ENCODE measurements at regions not wholly inside any gene's neighbourhood (a gene's known extent, or its start where the extent isn't known, plus 50 kb on each side); places are given as distances from the start of the nearest gene placed in this dataset.

- TF ChIP-seq, protein P1, sequence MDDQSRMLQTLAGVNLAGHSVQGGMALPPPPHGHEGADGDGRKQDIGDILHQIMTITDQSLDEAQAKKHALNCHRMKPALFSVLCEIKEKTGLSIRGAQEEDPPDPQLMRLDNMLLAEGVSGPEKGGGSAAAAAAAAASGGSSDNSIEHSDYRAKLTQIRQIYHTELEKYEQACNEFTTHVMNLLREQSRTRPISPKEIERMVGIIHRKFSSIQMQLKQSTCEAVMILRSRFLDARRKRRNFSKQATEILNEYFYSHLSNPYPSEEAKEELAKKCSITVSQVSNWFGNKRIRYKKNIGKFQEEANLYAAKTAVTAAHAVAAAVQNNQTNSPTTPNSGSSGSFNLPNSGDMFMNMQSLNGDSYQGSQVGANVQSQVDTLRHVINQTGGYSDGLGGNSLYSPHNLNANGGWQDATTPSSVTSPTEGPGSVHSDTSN (IDR thresholded peaks at IDR 0.05): no peak
These were observed 471.5 kb downstream of the ZNF608 start (continued) for GRCh38 chr5:124274949-124275348.

GRCh38 chr5:124264499-124264898 is 481.9 kb downstream of the ZNF608 start:
- Histone ChIP-seq H3K9me3 (no peaks in the 10 kb centered on the region), H3K4me1 (ENCODE audit: control insufficient read depth in 1 of 2, insufficient read depth in 2 of 2, low read depth in 1 of 2, low read length in 1 of 2) (no peaks in the 10 kb centered on the region; a peak in 2 of 4 replicates), H3K9me2 (no peaks in the 10 kb centered on the region), H3K27me3 (ENCODE audit: insufficient read depth) (no peaks in the 10 kb centered on the region), H4K20me1 (ENCODE audit: insufficient read depth) (no peaks in the 10 kb centered on the region), H3K9ac (no peak overlapping the region), H2AFZ (ENCODE audit: low read depth) (no peak overlapping the region), H3K79me2 (ENCODE audit: insufficient read depth) (no peaks in the 10 kb centered on the region), H3K27ac (ENCODE audit: low read depth in 2 of 2, low read length in 1 of 2) (no peak overlapping the region), H3K36me3 (replicated peaks in 1 of 2; ENCODE audit: control insufficient read depth in 1 of 2, insufficient read depth in 2 of 2, low read length in 1 of 2) (no peaks in the 10 kb centered on the region), H3K4me3 (ENCODE audit: low read depth in 2 of 2, low read length in 1 of 2) (no peak overlapping the region), H3K4me2 (no peak overlapping the region), H3F3A (replicated peaks; ENCODE audit: insufficient read depth) (no peaks in the 10 kb centered on the region)
- WGBS (ENCODE audit: low lambda C conversion rate): 26% methylated on average over 2 of the region's 2 CpGs
- TF ChIP-seq RCOR1 (IDR thresholded peaks at IDR 0.05; ENCODE audit: low read length) (no peak), RAD21 (IDR thresholded peaks at IDR 0.05; ENCODE audit: low read length) (no peak), MEF2A (IDR thresholded peaks at IDR 0.05; ENCODE audit: borderline replicate concordance, low read depth) (no peak), CTCF (IDR thresholded peaks at IDR 0.05) (no peak), SMC3 (IDR thresholded peaks at IDR 0.05; ENCODE audit: low read depth, low read length) (no peak), EP300 (IDR thresholded peaks at IDR 0.05; ENCODE audit: borderline replicate concordance in 1 of 2, low read depth in 1 of 2, low read length in 1 of 2) (no peak), EZH2phosphoT487 (IDR thresholded peaks at IDR 0.05; ENCODE audit: borderline replicate concordance, low read depth) (no peak)
- ChIA-PET POLR2A (no interaction called here), CTCF (no interaction called here)
- no peak for DNase-seq

DNA sequence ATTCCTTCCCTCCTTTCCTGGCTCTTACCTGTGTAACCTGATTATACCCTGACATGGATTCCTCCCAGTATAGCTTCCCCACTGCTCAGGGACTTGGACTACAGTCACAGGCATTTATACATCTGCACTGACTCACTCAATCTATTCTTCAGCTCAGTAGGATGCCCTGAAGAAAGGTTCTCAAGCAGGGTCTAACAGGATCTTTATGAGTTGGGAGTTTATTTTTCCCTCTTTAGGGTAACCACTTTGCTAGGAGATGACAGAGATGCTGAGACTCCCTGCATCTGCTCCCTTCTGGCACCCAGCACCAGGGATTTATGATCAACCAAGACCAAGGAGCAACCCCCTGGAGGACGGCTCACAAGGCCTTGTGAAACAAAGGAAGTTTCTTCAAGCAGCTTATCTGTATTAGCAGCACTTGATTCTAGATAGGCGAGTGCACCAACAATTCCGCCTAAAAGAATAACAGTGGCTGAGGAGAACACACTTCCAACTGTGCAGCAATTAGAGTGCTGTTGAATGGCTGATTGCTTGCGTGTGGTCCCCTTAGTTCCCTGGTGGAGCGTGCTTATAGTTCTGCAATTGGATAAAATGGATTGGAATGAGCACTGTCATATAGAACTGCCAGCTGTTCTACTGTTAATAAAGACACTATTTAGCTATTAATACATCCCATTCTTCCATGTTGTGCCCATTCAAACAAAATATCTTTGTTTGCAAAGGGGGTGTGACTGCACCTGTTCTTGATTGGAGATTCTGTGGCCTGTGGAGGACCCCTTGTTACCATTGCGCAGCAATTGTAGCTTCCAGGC is 482.6 kb downstream of the ZNF608 start:
- Histone ChIP-seq H3K9ac (no peak overlapping the region), H2AFZ (ENCODE audit: low read depth) (no peak overlapping the region), H3K9me2 (no peaks in the 10 kb centered on the region), H3K4me3 (ENCODE audit: low read depth in 2 of 2, low read length in 1 of 2) (no peak overlapping the region), H3K4me2 (no peak overlapping the region), H3K27ac (ENCODE audit: low read depth in 2 of 2, low read length in 1 of 2) (no peak overlapping the region), H3K4me1 (ENCODE audit: control insufficient read depth in 1 of 2, insufficient read depth in 2 of 2, low read depth in 1 of 2, low read length in 1 of 2) (no peaks in the 10 kb centered on the region; a peak in 2 of 4 replicates), H3K36me3 (replicated peaks in 1 of 2; ENCODE audit: control insufficient read depth in 1 of 2, insufficient read depth in 2 of 2, low read length in 1 of 2) (no peaks in the 10 kb centered on the region), H3F3A (replicated peaks; ENCODE audit: insufficient read depth) (no peaks in the 10 kb centered on the region), H3K79me2 (ENCODE audit: insufficient read depth) (no peaks in the 10 kb centered on the region), H3K27me3 (ENCODE audit: insufficient read depth) (no peaks in the 10 kb centered on the region), H4K20me1 (ENCODE audit: insufficient read depth) (no peaks in the 10 kb centered on the region), H3K9me3 (no peaks in the 10 kb centered on the region)
- ChIA-PET CTCF (no interaction called here), POLR2A (no interaction called here)
- WGBS (ENCODE audit: low lambda C conversion rate): 77% methylated on average over 6 of the region's 6 CpGs
- no peak for DNase-seq
- TF ChIP-seq GABPA (IDR thresholded peaks at IDR 0.05; ENCODE audit: low read depth) (no peak), POLR2AphosphoS5 (IDR thresholded peaks at IDR 0.05; ENCODE audit: low read depth, low read length) (no peak), NRF1 (IDR thresholded peaks at IDR 0.05; ENCODE audit: low read depth, low read length) (no peak), RXRA (IDR thresholded peaks at IDR 0.05; ENCODE audit: borderline replicate concordance, low read depth) (no peak)
- TF ChIP-seq, protein P2, sequence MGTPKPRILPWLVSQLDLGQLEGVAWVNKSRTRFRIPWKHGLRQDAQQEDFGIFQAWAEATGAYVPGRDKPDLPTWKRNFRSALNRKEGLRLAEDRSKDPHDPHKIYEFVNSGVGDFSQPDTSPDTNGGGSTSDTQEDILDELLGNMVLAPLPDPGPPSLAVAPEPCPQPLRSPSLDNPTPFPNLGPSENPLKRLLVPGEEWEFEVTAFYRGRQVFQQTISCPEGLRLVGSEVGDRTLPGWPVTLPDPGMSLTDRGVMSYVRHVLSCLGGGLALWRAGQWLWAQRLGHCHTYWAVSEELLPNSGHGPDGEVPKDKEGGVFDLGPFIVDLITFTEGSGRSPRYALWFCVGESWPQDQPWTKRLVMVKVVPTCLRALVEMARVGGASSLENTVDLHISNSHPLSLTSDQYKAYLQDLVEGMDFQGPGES (IDR thresholded peaks at IDR 0.05; ENCODE audit: low read depth, low read length): no peak
- TF ChIP-seq, protein P3, sequence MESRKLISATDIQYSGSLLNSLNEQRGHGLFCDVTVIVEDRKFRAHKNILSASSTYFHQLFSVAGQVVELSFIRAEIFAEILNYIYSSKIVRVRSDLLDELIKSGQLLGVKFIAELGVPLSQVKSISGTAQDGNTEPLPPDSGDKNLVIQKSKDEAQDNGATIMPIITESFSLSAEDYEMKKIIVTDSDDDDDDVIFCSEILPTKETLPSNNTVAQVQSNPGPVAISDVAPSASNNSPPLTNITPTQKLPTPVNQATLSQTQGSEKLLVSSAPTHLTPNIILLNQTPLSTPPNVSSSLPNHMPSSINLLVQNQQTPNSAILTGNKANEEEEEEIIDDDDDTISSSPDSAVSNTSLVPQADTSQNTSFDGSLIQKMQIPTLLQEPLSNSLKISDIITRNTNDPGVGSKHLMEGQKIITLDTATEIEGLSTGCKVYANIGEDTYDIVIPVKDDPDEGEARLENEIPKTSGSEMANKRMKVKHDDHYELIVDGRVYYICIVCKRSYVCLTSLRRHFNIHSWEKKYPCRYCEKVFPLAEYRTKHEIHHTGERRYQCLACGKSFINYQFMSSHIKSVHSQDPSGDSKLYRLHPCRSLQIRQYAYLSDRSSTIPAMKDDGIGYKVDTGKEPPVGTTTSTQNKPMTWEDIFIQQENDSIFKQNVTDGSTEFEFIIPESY (IDR thresholded peaks at IDR 0.05; ENCODE audit: borderline replicate concordance, low read depth): no peak

Data from SK-N-SH (cell line).